Esophagus muscularis mucosa (tissue), 4 donors: ENCODE measurements at regions not wholly inside any gene's neighbourhood (a gene's known extent, or its start where the extent isn't known, plus 50 kb on each side); places are given as distances from the start of the nearest gene placed in this dataset.
A peak's percentile ranks its signal among the peaks of the same experiment; 100 is the strongest.
"Not testable (repeated sequence)": the region's sequence is repeated elsewhere in the genome, so short reads cannot be mapped to it uniquely, and the experiment has no call there.

Source experiments
- DNase-seq: peaks from one replicate; pipeline ENCODE4 v3.0.0-alpha.2; 2017; ENCODE audit errors: extremely low spot score
- H3K27ac ChIP-seq, 4 donors: fragments of 200-600 bp; sonication (generic); replicated peaks in 1 of 4; 1 replicate in 3 of 4; 2 replicates in 1 of 4; pipeline ENCODE4 v1.5.1; 2016 to 2019; ENCODE audit warnings: mild to moderate bottlenecking in 1 of 4
- H3K27me3 ChIP-seq, 4 donors: fragments of 200-600 bp; sonication (generic); one replicate each; pipeline versions ENCODE4 v1.5.1 to v1.6.0; 2016 to 2019
- H3K36me3 ChIP-seq, 4 donors: fragments of 200-600 bp; sonication (generic); one replicate each; pipeline ENCODE4 v1.5.1; 2016 to 2019
- H3K4me1 ChIP-seq, 4 donors: fragments of 200-600 bp; sonication (generic); one replicate each; pipeline ENCODE4 v1.5.1; 2016 to 2019
- H3K4me3 ChIP-seq, 4 donors: fragments of 200-600 bp; sonication (generic); 1 replicate in 2 of 4; 2 replicates in 2 of 4; pipeline ENCODE4 v1.5.1; 2016 to 2019; ENCODE audit warnings: mild to moderate bottlenecking in 4 of 4, moderate library complexity in 1 of 4
- H3K9me3 ChIP-seq, 4 donors: fragments of 200-600 bp; sonication (generic); 1 replicate in 3 of 4; 2 replicates in 1 of 4; pipeline ENCODE4 v1.5.1; 2016 to 2019
- CTCF ChIP-seq, 3 experiments: fragments of 200-600 bp in 2 of 3; fragments of 450-650 bp in 1 of 3; sonication (generic) in 2 of 3; IDR thresholded peaks; one replicate each; pipeline ENCODE4 v1.5.1; 2017 to 2019; ENCODE audit warnings: antibody characterized with exemption in 3 of 3, mild to moderate bottlenecking in 2 of 3, moderate library complexity in 1 of 3
- EP300 ChIP-seq: sonication (generic); formaldehyde crosslinking; IDR thresholded peaks from one replicate; pipeline ENCODE4 v1.6.1; 2017; ENCODE audit warnings: antibody characterized with exemption
- POLR2A ChIP-seq: fragments of 450-650 bp; IDR thresholded peaks from one replicate; pipeline ENCODE4 v1.6.1; 2017; ENCODE audit warnings: antibody characterized with exemption, moderate library complexity, mild to moderate bottlenecking, low read depth
- POLR2AphosphoS5 ChIP-seq, 2 donors: sonication (generic); formaldehyde crosslinking; IDR thresholded peaks; one replicate each; pipeline ENCODE4 v1.6.1; 2017; ENCODE audit warnings: antibody characterized with exemption in 2 of 2
- WGBS: methylation state at CpG from one replicate; pipeline ENCODE4 v1.1.5; 2018; 5-methylcytosine and 5-hydroxymethylcytosine counted together
- intact Hi-C: fragments of 100-400 bp; cut with DNase I; formaldehyde crosslinking; loops from one replicate; pipeline ENCODE4 v1.15.1; 2023

GRCh38 chr2:95728878-95729596 is 137.2 kb downstream of the TRIM43 start:
- no peak overlapping the region for H3K27ac ChIP-seq
- WGBS = 20% methylated on average over 8 of the region's 8 CpGs
- H3K4me1 ChIP-seq = peaks cover 0 to 4% (median 2%) of the 10 kb centered on the region in 4 donors
- peaks cover 0 to 15% (median 0%) of the 10 kb centered on the region in 4 donors for H3K27me3 ChIP-seq
- intact Hi-C loops = loop anchor here (2.0 to 5.0 kb wide), 2 partner anchors 202 to 384 kb away; no protein-coding TSS in a partner anchor
- TF ChIP-seq POLR2A (no peak), POLR2AphosphoS5 (IDR thresholded peaks at IDR 0.05) (peak in 1 of 2 donors; percentile 52), CTCF (IDR thresholded peaks at IDR 0.05) (peak; percentile 68 to 78 (median 73))
- DNase-seq = peak; percentile 92
- H3K9me3 ChIP-seq = no peaks in the 10 kb centered on the region
- H3K4me3 ChIP-seq = no peak overlapping the region
- H3K36me3 ChIP-seq = no peaks in the 10 kb centered on the region

- no peaks in the 10 kb centered on the region for H3K36me3 ChIP-seq
- peak; percentile 84 for DNase-seq
- H3K4me3 ChIP-seq = no peak overlapping the region
- no peak overlapping the region for H3K27ac ChIP-seq
- intact Hi-C loops = loop anchor here (2.0 to 5.0 kb wide), 2 partner anchors 202 to 385 kb away; no protein-coding TSS in a partner anchor
- TF ChIP-seq POLR2AphosphoS5 (IDR thresholded peaks at IDR 0.05) = no peak
- no peak for TF ChIP-seq EP300
- no peak for TF ChIP-seq CTCF (IDR thresholded peaks at IDR 0.05)
- no peak for TF ChIP-seq POLR2A
- peaks cover 0 to 15% (median 0%) of the 10 kb centered on the region in 4 donors for H3K27me3 ChIP-seq
- H3K4me1 ChIP-seq = peaks cover 0 to 4% (median 2%) of the 10 kb centered on the region in 4 donors
- 61% methylated on average over 2 of the region's 2 CpGs for WGBS
- H3K9me3 ChIP-seq = no peaks in the 10 kb centered on the region
Measured at GRCh38 chr2:95729597-95729955, 137.8 kb downstream of the TRIM43 start.

GRCh38 chr2:95730813-95731212 is 139.0 kb downstream of the TRIM43 start:
- DNase-seq = peak; percentile 57
- intact Hi-C loops = no loop called here
- Histone ChIP-seq H3K4me1 (peaks cover 0 to 4% (median 2%) of the 10 kb centered on the region in 4 donors), H3K4me3 (no peak overlapping the region), H3K27ac (no peak overlapping the region), H3K9me3 (no peaks in the 10 kb centered on the region), H3K36me3 (no peaks in the 10 kb centered on the region), H3K27me3 (peaks cover 0 to 15% (median 0%) of the 10 kb centered on the region in 4 donors)
- TF ChIP-seq POLR2AphosphoS5 (IDR thresholded peaks at IDR 0.05) (no peak), EP300 (no peak)
- 83% methylated on average over 9 of the region's 9 CpGs for WGBS

GRCh38 chr2:95734976-95735890 is 143.4 kb downstream of the TRIM43 start:
- WGBS = 74% methylated on average over 8 of the region's 8 CpGs
- no peak for TF ChIP-seq POLR2A
- no peak overlapping the region for H3K27ac ChIP-seq
- DNase-seq = peak; percentile 74
- H3K4me1 ChIP-seq = no peaks in the 10 kb centered on the region
- no peak overlapping the region for H3K4me3 ChIP-seq
- H3K36me3 ChIP-seq = no peaks in the 10 kb centered on the region
- H3K9me3 ChIP-seq = no peaks in the 10 kb centered on the region
- intact Hi-C loops = no loop called here
- H3K27me3 ChIP-seq = peaks cover 0 to 28% (median 0%) of the 10 kb centered on the region in 4 donors

- H3K4me3 ChIP-seq = no peak overlapping the region
- intact Hi-C loops = no loop called here
- H3K27ac ChIP-seq = no peak overlapping the region
- H3K9me3 ChIP-seq = no peaks in the 10 kb centered on the region
- peaks cover 0 to 17% (median 0%) of the 10 kb centered on the region in 4 donors for H3K27me3 ChIP-seq
- no peak for TF ChIP-seq POLR2AphosphoS5 (IDR thresholded peaks at IDR 0.05)
- no peak for TF ChIP-seq POLR2A
- TF ChIP-seq CTCF (IDR thresholded peaks at IDR 0.05) = no peak
- no peak for TF ChIP-seq EP300
- no peaks in the 10 kb centered on the region for H3K36me3 ChIP-seq
- 93% methylated on average over 5 of the region's 5 CpGs for WGBS
- H3K4me1 ChIP-seq = no peaks in the 10 kb centered on the region
- DNase-seq = peak; percentile 78
Measured at GRCh38 chr2:95738301-95738700, 146.5 kb downstream of the TRIM43 start.

- H3K36me3 ChIP-seq, H3K4me1 ChIP-seq, H3K27me3 ChIP-seq, DNase-seq, intact Hi-C loops, H3K9me3 ChIP-seq, H3K4me3 ChIP-seq, H3K27ac ChIP-seq: not testable (repeated sequence)
- 65% methylated on average over 8 of the region's 9 CpGs for WGBS
Measured at GRCh38 chr2:95752126-95752525, 160.3 kb downstream of the TRIM43 start.

- H3K36me3 ChIP-seq, H3K9me3 ChIP-seq, H3K4me1 ChIP-seq, DNase-seq, H3K27ac ChIP-seq, H3K4me3 ChIP-seq, intact Hi-C loops, H3K27me3 ChIP-seq: not testable (repeated sequence)
- WGBS = 67% methylated on average over 5 of the region's 8 CpGs
Measured at GRCh38 chr2:95753812-95754211, 162.0 kb downstream of the TRIM43 start.

- 59% methylated on average over 6 of the region's 6 CpGs for WGBS
- intact Hi-C loops, H3K9me3 ChIP-seq, H3K36me3 ChIP-seq, H3K27ac ChIP-seq, H3K27me3 ChIP-seq, H3K4me3 ChIP-seq, H3K4me1 ChIP-seq: not testable (repeated sequence)
- DNase-seq = peak; percentile 37
Measured at GRCh38 chr2:95754213-95754612, 162.4 kb downstream of the TRIM43 start.
